SK-N-SH treated with all-trans-retinoic acid at 6 μM for 48 hours (cell line): ENCODE measurements at regions not wholly inside any gene's neighbourhood (a gene's known extent, or its start where the extent isn't known, plus 50 kb on each side); places are given as distances from the start of the nearest gene placed in this dataset.

Experiments
- ATAC-seq: fragments of 200-7000 bp; cut with Tn5 transposase; 3 replicates; pipeline ENCODE4 v1.9.1; 2020; ENCODE audit warnings: mild to moderate bottlenecking, moderate library complexity
- ARNTL ChIP-seq: fragments of 450-650 bp; formaldehyde crosslinking; IDR thresholded peaks from 2 replicates; pipeline ENCODE4 v1.5.0; 2020; ENCODE audit warnings: low read depth, mild to moderate bottlenecking, moderate library complexity, borderline replicate concordance
- CREB5 ChIP-seq: fragments of 250-450 bp; sonication (Bioruptor Pico); IDR thresholded peaks from 2 replicates; pipeline ENCODE4 v1.5.1; 2020; ENCODE audit warnings: low read depth, mild to moderate bottlenecking, moderate library complexity
- CSDC2 ChIP-seq: fragments of 250-450 bp; sonication (Bioruptor Pico); IDR thresholded peaks from 2 replicates; pipeline ENCODE4 v1.5.0; 2020; ENCODE audit warnings: mild to moderate bottlenecking, moderate library complexity
- ESRRG ChIP-seq: fragments of 250-450 bp; sonication (Bioruptor Pico); IDR thresholded peaks from 2 replicates; pipeline ENCODE4 v1.6.1; 2021; ENCODE audit warnings: mild to moderate bottlenecking
- GLIS3 ChIP-seq: fragments of 250-450 bp; sonication (Bioruptor Pico); IDR thresholded peaks from 2 replicates; pipeline ENCODE4 v1.5.0; 2020; ENCODE audit warnings: mild to moderate bottlenecking, moderate library complexity
- ISL1 ChIP-seq: fragments of 250-450 bp; sonication (Bioruptor Pico); IDR thresholded peaks from 2 replicates; pipeline ENCODE4 v2.1.2; 2022; ENCODE audit warnings: mild to moderate bottlenecking, moderate library complexity
- OSR1 ChIP-seq: fragments of 250-450 bp; sonication (Bioruptor Pico); IDR thresholded peaks from 2 replicates; pipeline ENCODE4 v1.8.0; 2022; ENCODE audit warnings: moderate library complexity, mild to moderate bottlenecking, inconsistent platforms
- PATZ1 ChIP-seq: fragments of 250-450 bp; sonication (Bioruptor Pico); IDR thresholded peaks from 2 replicates; pipeline ENCODE4 v1.8.0; 2020; ENCODE audit warnings: mild to moderate bottlenecking, moderate library complexity, borderline replicate concordance
- POU6F1 ChIP-seq: fragments of 250-450 bp; sonication (Bioruptor Pico); IDR thresholded peaks from 2 replicates; pipeline ENCODE4 v1.8.0; 2021; ENCODE audit warnings: low read depth, mild to moderate bottlenecking, moderate library complexity, borderline replicate concordance
- RARB ChIP-seq: fragments of 250-450 bp; sonication (Bioruptor Pico); IDR thresholded peaks from 2 replicates; pipeline ENCODE4 v1.8.0; 2021; ENCODE audit warnings: mild to moderate bottlenecking, moderate library complexity
- SNAI2 ChIP-seq: fragments of 250-450 bp; sonication (Bioruptor Pico); IDR thresholded peaks from 2 replicates; pipeline ENCODE4 v1.5.0; 2020; ENCODE audit warnings: mild to moderate bottlenecking, moderate library complexity
- TCF4 ChIP-seq: fragments of 250-450 bp; sonication (Bioruptor Pico); IDR thresholded peaks from 2 replicates; pipeline ENCODE4 v1.8.0; 2021; ENCODE audit warnings: mild to moderate bottlenecking, moderate library complexity, borderline replicate concordance
- TOX ChIP-seq: fragments of 250-450 bp; sonication (Bioruptor Pico); IDR thresholded peaks from 2 replicates; pipeline ENCODE4 v1.8.0; 2021; ENCODE audit warnings: mild to moderate bottlenecking, moderate library complexity, borderline replicate concordance
- ZC3H10 ChIP-seq: fragments of 250-450 bp; sonication (Bioruptor Pico); IDR thresholded peaks from 2 replicates; pipeline ENCODE4 v1.5.1; 2021; ENCODE audit warnings: mild to moderate bottlenecking, moderate library complexity
- ZFP3 ChIP-seq: fragments of 250-450 bp; sonication (Bioruptor Pico); IDR thresholded peaks from 2 replicates; pipeline ENCODE4 v1.5.0; 2020; ENCODE audit warnings: mild to moderate bottlenecking, moderate library complexity
- ZFP30 ChIP-seq: fragments of 450-650 bp; formaldehyde crosslinking; IDR thresholded peaks from 2 replicates; pipeline ENCODE4 v1.5.0; 2022; ENCODE audit warnings: mild to moderate bottlenecking, moderate library complexity
- ZNF70 ChIP-seq: fragments of 450-650 bp; formaldehyde crosslinking; IDR thresholded peaks from 2 replicates; pipeline ENCODE4 v1.5.0; 2020; ENCODE audit warnings: mild to moderate bottlenecking, moderate library complexity
- ZNF8 ChIP-seq: fragments of 450-650 bp; formaldehyde crosslinking; IDR thresholded peaks from 2 replicates; pipeline ENCODE4 v1.5.0; 2020; ENCODE audit warnings: mild to moderate bottlenecking, moderate library complexity
- TF ChIP-seq, protein P1 (sequence below): fragments of 250-450 bp; sonication (Bioruptor Pico); IDR thresholded peaks from 2 replicates; pipeline ENCODE4 v1.5.1; 2021; ENCODE audit warnings: mild to moderate bottlenecking, moderate library complexity
- TF ChIP-seq, protein P2 (sequence below): fragments of 250-450 bp; sonication (Bioruptor Pico); IDR thresholded peaks from 2 replicates; pipeline ENCODE4 v1.5.0; 2020; ENCODE audit warnings: mild to moderate bottlenecking, moderate library complexity

DNA sequence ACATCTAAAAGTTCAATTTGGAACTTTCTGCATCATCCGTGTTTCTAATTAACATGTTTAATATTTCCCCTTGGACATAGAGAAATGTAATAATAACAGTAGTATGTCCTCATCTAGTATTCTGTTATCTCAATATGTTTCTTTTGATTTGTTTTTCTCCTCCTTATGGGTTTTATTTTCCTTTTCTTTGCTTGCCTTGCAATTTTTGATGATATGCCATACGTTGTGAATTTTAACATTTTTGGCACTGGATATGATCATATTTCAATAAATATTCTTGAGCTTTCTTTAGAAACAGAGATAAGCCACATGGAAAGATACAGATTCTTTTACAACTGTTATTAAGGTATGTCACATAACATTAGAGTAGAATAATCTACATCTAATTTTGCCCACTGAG is 1316.2 kb downstream of the CDH8 start:
- ATAC-seq: no peak
- TF ChIP-seq, protein P1, sequence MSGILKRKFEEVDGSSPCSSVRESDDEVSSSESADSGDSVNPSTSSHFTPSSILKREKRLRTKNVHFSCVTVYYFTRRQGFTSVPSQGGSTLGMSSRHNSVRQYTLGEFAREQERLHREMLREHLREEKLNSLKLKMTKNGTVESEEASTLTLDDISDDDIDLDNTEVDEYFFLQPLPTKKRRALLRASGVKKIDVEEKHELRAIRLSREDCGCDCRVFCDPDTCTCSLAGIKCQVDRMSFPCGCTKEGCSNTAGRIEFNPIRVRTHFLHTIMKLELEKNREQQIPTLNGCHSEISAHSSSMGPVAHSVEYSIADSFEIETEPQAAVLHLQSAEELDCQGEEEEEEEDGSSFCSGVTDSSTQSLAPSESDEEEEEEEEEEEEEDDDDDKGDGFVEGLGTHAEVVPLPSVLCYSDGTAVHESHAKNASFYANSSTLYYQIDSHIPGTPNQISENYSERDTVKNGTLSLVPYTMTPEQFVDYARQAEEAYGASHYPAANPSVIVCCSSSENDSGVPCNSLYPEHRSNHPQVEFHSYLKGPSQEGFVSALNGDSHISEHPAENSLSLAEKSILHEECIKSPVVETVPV (CRISPR knock-in tag): no peak
- TF ChIP-seq GLIS3 (no peak), ZNF70 (no peak), ZNF8 (CRISPR knock-in tag) (no peak), ZC3H10 (CRISPR knock-in tag) (no peak), TOX (CRISPR knock-in tag) (no peak), TCF4 (CRISPR knock-in tag) (no peak), RARB (CRISPR knock-in tag) (no peak), ESRRG (no peak), OSR1 (CRISPR knock-in tag) (no peak)

- ATAC-seq: no peak
- TF ChIP-seq ISL1 (CRISPR knock-in tag): no peak
- no peak for TF ChIP-seq RARB (CRISPR knock-in tag)
- TF ChIP-seq PATZ1 (CRISPR knock-in tag): no peak
- TF ChIP-seq ZNF8 (CRISPR knock-in tag): no peak
- no peak for TF ChIP-seq ESRRG
- TF ChIP-seq GLIS3: no peak
- no peak for TF ChIP-seq TOX (CRISPR knock-in tag)
- TF ChIP-seq ARNTL (CRISPR knock-in tag): no peak
- TF ChIP-seq CREB5 (CRISPR knock-in tag): no peak
- TF ChIP-seq OSR1 (CRISPR knock-in tag): no peak
- TF ChIP-seq TCF4 (CRISPR knock-in tag): no peak
- TF ChIP-seq, protein P1 (CRISPR knock-in tag): no peak
- TF ChIP-seq POU6F1: no peak
- no peak for TF ChIP-seq CSDC2
- TF ChIP-seq ZC3H10 (CRISPR knock-in tag): no peak
- TF ChIP-seq ZFP30 (CRISPR knock-in tag): no peak
- TF ChIP-seq, protein P2, sequence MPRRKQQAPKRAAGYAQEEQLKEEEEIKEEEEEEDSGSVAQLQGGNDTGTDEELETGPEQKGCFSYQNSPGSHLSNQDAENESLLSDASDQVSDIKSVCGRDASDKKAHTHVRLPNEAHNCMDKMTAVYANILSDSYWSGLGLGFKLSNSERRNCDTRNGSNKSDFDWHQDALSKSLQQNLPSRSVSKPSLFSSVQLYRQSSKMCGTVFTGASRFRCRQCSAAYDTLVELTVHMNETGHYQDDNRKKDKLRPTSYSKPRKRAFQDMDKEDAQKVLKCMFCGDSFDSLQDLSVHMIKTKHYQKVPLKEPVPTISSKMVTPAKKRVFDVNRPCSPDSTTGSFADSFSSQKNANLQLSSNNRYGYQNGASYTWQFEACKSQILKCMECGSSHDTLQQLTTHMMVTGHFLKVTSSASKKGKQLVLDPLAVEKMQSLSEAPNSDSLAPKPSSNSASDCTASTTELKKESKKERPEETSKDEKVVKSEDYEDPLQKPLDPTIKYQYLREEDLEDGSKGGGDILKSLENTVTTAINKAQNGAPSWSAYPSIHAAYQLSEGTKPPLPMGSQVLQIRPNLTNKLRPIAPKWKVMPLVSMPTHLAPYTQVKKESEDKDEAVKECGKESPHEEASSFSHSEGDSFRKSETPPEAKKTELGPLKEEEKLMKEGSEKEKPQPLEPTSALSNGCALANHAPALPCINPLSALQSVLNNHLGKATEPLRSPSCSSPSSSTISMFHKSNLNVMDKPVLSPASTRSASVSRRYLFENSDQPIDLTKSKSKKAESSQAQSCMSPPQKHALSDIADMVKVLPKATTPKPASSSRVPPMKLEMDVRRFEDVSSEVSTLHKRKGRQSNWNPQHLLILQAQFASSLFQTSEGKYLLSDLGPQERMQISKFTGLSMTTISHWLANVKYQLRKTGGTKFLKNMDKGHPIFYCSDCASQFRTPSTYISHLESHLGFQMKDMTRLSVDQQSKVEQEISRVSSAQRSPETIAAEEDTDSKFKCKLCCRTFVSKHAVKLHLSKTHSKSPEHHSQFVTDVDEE (CRISPR knock-in tag): no peak
- TF ChIP-seq SNAI2 (CRISPR knock-in tag): no peak
Measured at GRCh38 chr16:60717808-60718207, 1318.4 kb downstream of the CDH8 start.

- no peak for ATAC-seq
- no peak for TF ChIP-seq POU6F1
- no peak for TF ChIP-seq ARNTL (CRISPR knock-in tag)
- TF ChIP-seq ZC3H10 (CRISPR knock-in tag): no peak
- no peak for TF ChIP-seq GLIS3
- TF ChIP-seq TCF4 (CRISPR knock-in tag): no peak
- TF ChIP-seq CSDC2: no peak
- TF ChIP-seq, protein P1 (CRISPR knock-in tag): no peak
- TF ChIP-seq ESRRG: no peak
- no peak for TF ChIP-seq ZFP3
- no peak for TF ChIP-seq ZNF8 (CRISPR knock-in tag)
- TF ChIP-seq ZFP30 (CRISPR knock-in tag): no peak
- TF ChIP-seq, all 23 proteins: peak for 0
Measured at GRCh38 chr16:60712144-60712543, 1324.1 kb downstream of the CDH8 start.
